OCI-LY1 (cell line): ENCODE measurements at regions not wholly inside any gene's neighbourhood (a gene's known extent, or its start where the extent isn't known, plus 50 kb on each side); places are given as distances from the start of the nearest gene placed in this dataset.

ENCODE experiments used
- H2AFZ ChIP-seq: fragments of 200-600 bp; sonication (generic), shearing (Covaris generic); 2 replicates; pipeline ENCODE4 v1.6.0; 2014; ENCODE audit warnings: antibody characterized with exemption, mild to moderate bottlenecking, low read length
- H3F3A ChIP-seq: fragments of 200-600 bp; sonication (generic), shearing (Covaris generic); 2 replicates; pipeline ENCODE4 v1.6.0; 2014; ENCODE audit warnings: mild to moderate bottlenecking, antibody characterized with exemption, low read length, moderate library complexity; ENCODE audit not compliant: insufficient read depth
- H3K27ac ChIP-seq: fragments of 200-600 bp; sonication (generic); 2 replicates; pipeline ENCODE4 v1.5.1; 2014; ENCODE audit warnings: low read length, mixed run types, mild to moderate bottlenecking, low read depth; ENCODE audit not compliant: poor library complexity, severe bottlenecking
- H3K27me3 ChIP-seq: fragments of 200-600 bp; sonication (generic); 2 replicates; pipeline ENCODE4 v1.6.0; 2014; ENCODE audit warnings: antibody characterized with exemption, mild to moderate bottlenecking, low read length, moderate library complexity; ENCODE audit not compliant: insufficient read depth
- H3K36me3 ChIP-seq: fragments of 200-600 bp; sonication (generic); 2 replicates; pipeline ENCODE4 v1.6.1; 2014; ENCODE audit warnings: mild to moderate bottlenecking, antibody characterized with exemption, low read length, moderate library complexity, mixed read lengths; ENCODE audit not compliant: insufficient read depth
- H3K4me1 ChIP-seq: fragments of 200-600 bp; sonication (generic); 2 replicates; pipeline ENCODE4 v1.5.1; 2014; ENCODE audit warnings: mild to moderate bottlenecking, low read length, moderate library complexity; ENCODE audit not compliant: insufficient read depth, severe bottlenecking
- H3K4me2 ChIP-seq: fragments of 200-600 bp; sonication (generic), shearing (Covaris generic); 2 replicates; pipeline ENCODE4 v1.6.1; 2014; ENCODE audit warnings: low read length
- H3K4me3 ChIP-seq: fragments of 200-600 bp; sonication (generic); 2 replicates; pipeline ENCODE4 v1.5.1; 2014; ENCODE audit warnings: low read length, low read depth, mild to moderate bottlenecking, mixed read lengths; ENCODE audit not compliant: poor library complexity, severe bottlenecking
- H3K79me2 ChIP-seq: fragments of 200-600 bp; shearing (Covaris generic); 2 replicates; pipeline ENCODE4 v1.6.1; 2016; ENCODE audit warnings: mixed run types, low read length, mixed read lengths; ENCODE audit not compliant: insufficient read depth
- H3K9ac ChIP-seq: fragments of 200-600 bp; sonication (generic), shearing (Covaris generic); 2 replicates; pipeline ENCODE4 v1.6.1; 2014; ENCODE audit warnings: mild to moderate bottlenecking, low read length, mixed read lengths
- H3K9me2 ChIP-seq: fragments of 200-600 bp; sonication (generic), shearing (Covaris generic); 2 replicates; pipeline ENCODE4 v1.6.1; 2014; ENCODE audit warnings: low read depth, mild to moderate bottlenecking, low read length, mixed read lengths
- H3K9me3 ChIP-seq: fragments of 200-600 bp; shearing (Covaris generic); 2 replicates; pipeline ENCODE4 v1.6.1; 2014; ENCODE audit warnings: low read length, mixed read lengths
- H4K20me1 ChIP-seq: fragments of 200-600 bp; sonication (generic), shearing (Covaris generic); 2 replicates; pipeline ENCODE4 v1.6.0; 2016; ENCODE audit warnings: mild to moderate bottlenecking, low read length; ENCODE audit not compliant: insufficient read depth
- EZH2 ChIP-seq: fragments of 200-600 bp; sonication (generic), shearing (Covaris generic); IDR thresholded peaks from 2 replicates; pipeline ENCODE4 v1.8.0; 2017; ENCODE audit warnings: borderline replicate concordance, mixed run types, mild to moderate bottlenecking, antibody characterized with exemption, low read length, moderate library complexity, mixed read lengths
- TF ChIP-seq, protein P1 (sequence below): fragments of 200-600 bp; sonication (generic), shearing (Covaris generic); IDR thresholded peaks from 2 replicates; pipeline ENCODE4 v1.5.1; 2017; ENCODE audit warnings: mild to moderate bottlenecking, antibody characterized with exemption, low read length, moderate library complexity, mixed read lengths

DNA sequence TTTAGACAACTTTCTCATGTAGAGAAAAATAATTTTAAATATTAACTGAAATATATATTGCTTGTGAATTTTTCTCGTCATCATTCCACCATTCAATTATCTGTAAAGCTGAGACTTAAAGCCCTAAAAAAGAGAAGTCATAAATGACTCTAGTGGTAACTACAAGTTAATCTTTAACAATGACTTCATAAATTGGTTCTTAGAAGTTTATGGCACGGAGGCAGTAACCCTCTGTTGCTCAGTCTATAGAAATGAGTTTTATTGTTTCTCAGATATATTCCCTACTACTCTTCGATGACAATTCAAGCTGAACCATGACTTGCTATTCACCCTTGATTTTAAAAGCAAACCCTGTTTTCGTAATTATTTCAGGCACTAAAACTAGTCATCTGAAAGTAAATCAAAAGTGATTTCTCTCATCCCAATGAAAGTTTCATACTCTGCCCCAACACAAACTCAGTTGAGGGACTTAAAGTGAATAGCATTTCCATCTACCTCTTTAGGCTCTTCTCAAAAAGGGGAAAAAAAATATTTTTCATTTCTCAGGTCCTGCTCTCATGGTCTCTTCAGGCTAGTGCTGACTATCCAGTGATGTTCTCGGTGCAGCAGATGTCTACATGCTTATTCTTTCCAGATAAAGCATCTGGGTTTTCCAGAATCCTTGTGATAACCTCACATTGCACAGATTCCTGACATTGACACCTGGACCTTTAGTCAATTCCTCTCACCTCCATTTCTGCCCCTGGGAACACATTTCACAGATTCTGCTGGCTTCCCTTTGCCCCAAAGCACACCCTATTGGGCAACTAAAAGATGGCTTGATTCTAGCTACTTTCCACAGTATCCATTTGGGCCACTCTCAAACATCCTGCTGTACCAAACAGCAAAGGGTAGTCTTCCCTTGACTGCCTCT, 207.8 kb upstream of the LRATD1 start:
- Histone ChIP-seq H3K4me3 (no peak overlapping the region), H3F3A (no peaks in the 10 kb centered on the region), H4K20me1 (no peaks in the 10 kb centered on the region), H3K27me3 (no peaks in the 10 kb centered on the region), H3K36me3 (no peaks in the 10 kb centered on the region), H3K9me3 (no peaks in the 10 kb centered on the region), H3K4me1 (no peaks in the 10 kb centered on the region), H3K27ac (no peak overlapping the region), H3K79me2 (no peaks in the 10 kb centered on the region), H2AFZ (no peak overlapping the region), H3K4me2 (no peak overlapping the region), H3K9ac (no peak overlapping the region), H3K9me2 (no peaks in the 10 kb centered on the region)
- no peak for TF ChIP-seq EZH2

DNA sequence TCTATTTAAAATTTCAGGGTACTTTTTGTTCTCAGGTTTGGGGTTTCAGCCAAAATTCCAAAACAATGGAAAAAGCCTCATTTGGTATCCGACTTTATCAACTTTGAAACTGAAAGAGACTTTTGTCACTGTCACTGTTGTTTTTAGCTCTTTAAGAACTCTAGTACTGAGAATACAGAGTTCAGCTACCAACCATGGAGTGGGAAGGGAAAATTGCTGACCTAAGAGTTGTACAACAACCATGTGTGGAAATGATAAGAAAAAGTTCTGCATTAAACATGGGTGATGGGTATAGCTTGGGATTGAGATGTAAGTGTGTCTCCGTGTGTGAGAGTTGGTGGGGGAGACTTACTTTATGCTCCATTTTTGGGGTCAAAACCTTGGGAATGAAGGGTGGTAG, 206.6 kb upstream of the LRATD1 start:
- no peak overlapping the region for H3K4me2 ChIP-seq
- H3K27ac ChIP-seq = no peak overlapping the region
- no peak overlapping the region for H3K4me3 ChIP-seq
- no peaks in the 10 kb centered on the region for H3K4me1 ChIP-seq
- H4K20me1 ChIP-seq = no peaks in the 10 kb centered on the region
- H3K27me3 ChIP-seq = no peaks in the 10 kb centered on the region
- no peaks in the 10 kb centered on the region for H3K36me3 ChIP-seq
- H3K9me3 ChIP-seq = no peaks in the 10 kb centered on the region
- H3F3A ChIP-seq = no peaks in the 10 kb centered on the region
- H3K9ac ChIP-seq = no peak overlapping the region
- TF ChIP-seq EZH2 = no peak
- no peaks in the 10 kb centered on the region for H3K79me2 ChIP-seq
- H3K9me2 ChIP-seq = no peaks in the 10 kb centered on the region
- H2AFZ ChIP-seq = no peak overlapping the region

DNA sequence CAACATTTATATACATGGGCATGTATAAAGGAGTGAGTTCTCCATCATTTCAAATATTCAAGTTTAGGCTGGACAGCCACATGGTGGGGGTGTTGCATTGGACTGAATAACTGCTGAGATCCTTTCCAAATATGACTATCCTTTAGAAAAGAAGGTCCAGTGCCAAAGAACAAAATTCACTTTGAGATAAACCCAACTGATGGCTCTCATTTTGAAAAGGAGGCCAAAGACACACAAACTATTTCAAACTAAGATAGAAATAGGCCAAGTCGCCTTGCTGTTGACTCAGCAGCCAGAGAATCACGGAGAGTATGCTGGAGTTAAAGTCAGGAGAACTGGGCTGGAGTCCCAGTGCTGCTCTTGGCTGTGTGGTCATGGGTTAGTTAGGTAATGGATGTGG, 204.5 kb upstream of the LRATD1 start:
- TF ChIP-seq EZH2 = no peak
- H3F3A ChIP-seq = no peaks in the 10 kb centered on the region
- no peak overlapping the region for H3K9ac ChIP-seq
- H3K9me3 ChIP-seq = no peaks in the 10 kb centered on the region
- no peak overlapping the region for H2AFZ ChIP-seq
- no peaks in the 10 kb centered on the region for H4K20me1 ChIP-seq
- H3K4me3 ChIP-seq = no peak overlapping the region
- H3K79me2 ChIP-seq = no peaks in the 10 kb centered on the region
- H3K27ac ChIP-seq = no peak overlapping the region
- no peaks in the 10 kb centered on the region for H3K4me1 ChIP-seq
- no peaks in the 10 kb centered on the region for H3K9me2 ChIP-seq
- no peaks in the 10 kb centered on the region for H3K36me3 ChIP-seq
- no peaks in the 10 kb centered on the region for H3K27me3 ChIP-seq
- H3K4me2 ChIP-seq = no peak overlapping the region

DNA sequence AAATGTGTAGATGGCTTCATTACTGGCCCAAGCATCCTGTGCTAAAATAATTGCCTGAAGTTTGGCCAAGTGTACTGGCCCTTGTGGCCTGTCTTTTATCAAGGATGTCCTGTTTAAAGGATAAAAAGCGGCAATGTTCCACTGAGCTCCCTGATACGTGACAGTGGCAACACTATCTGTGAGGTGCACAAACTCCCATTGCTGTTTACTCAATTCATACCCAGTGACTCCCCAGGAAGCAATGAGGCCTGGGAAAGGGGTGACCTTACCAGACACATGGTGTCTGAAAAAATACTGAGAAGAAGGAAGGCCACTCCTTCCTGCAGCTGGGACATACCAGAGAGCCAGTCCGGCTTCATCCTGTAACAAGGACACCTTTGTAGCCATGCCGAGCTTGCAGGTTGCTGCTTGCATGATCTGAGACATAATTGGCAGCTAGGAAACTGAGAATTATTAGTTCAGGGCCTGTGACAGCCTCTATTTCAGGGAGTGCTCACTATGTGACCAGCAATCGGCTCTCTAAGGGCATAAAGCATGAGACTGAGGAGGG, 198.5 kb upstream of the LRATD1 start:
- Histone ChIP-seq H3K4me2 (no peak overlapping the region), H3K9me2 (no peaks in the 10 kb centered on the region), H3K79me2 (no peaks in the 10 kb centered on the region), H3K4me3 (no peak overlapping the region), H3K27ac (no peak overlapping the region), H3F3A (no peaks in the 10 kb centered on the region), H3K9me3 (no peaks in the 10 kb centered on the region), H3K9ac (no peak overlapping the region), H3K4me1 (no peaks in the 10 kb centered on the region), H3K27me3 (no peaks in the 10 kb centered on the region), H4K20me1 (no peaks in the 10 kb centered on the region), H3K36me3 (no peaks in the 10 kb centered on the region), H2AFZ (no peak overlapping the region)
- TF ChIP-seq EZH2 = no peak
- TF ChIP-seq, protein P1, sequence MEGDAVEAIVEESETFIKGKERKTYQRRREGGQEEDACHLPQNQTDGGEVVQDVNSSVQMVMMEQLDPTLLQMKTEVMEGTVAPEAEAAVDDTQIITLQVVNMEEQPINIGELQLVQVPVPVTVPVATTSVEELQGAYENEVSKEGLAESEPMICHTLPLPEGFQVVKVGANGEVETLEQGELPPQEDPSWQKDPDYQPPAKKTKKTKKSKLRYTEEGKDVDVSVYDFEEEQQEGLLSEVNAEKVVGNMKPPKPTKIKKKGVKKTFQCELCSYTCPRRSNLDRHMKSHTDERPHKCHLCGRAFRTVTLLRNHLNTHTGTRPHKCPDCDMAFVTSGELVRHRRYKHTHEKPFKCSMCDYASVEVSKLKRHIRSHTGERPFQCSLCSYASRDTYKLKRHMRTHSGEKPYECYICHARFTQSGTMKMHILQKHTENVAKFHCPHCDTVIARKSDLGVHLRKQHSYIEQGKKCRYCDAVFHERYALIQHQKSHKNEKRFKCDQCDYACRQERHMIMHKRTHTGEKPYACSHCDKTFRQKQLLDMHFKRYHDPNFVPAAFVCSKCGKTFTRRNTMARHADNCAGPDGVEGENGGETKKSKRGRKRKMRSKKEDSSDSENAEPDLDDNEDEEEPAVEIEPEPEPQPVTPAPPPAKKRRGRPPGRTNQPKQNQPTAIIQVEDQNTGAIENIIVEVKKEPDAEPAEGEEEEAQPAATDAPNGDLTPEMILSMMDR = no peak
